Spinal cord (tissue), 9 donors: ENCODE measurements at regions not wholly inside any gene's neighbourhood (a gene's known extent, or its start where the extent isn't known, plus 50 kb on each side); places are given as distances from the start of the nearest gene placed in this dataset.
A peak's percentile ranks its signal among the peaks of the same experiment; 100 is the strongest.
"Not testable (repeated sequence)": the region's sequence is repeated elsewhere in the genome, so short reads cannot be mapped to it uniquely, and the experiment has no call there.

ENCODE experiments used
- DNase-seq, 6 donors: peaks; one replicate each; pipeline versions ENCODE4 v3.0.0 to v3.0.0-alpha.2; 2013 to 2015; ENCODE audit warnings: low spot score in 6 of 6, low read depth in 4 of 6
- H3K27ac ChIP-seq: one replicate; pipeline ENCODE4 v1.5.1; 2013; ENCODE audit warnings: low read depth, low read length, control low read depth
- H3K27me3 ChIP-seq: one replicate; pipeline ENCODE4 v1.6.1; 2013; ENCODE audit warnings: low read length; ENCODE audit not compliant: control insufficient read depth, insufficient read depth
- H3K36me3 ChIP-seq: one replicate; pipeline ENCODE4 v1.6.1; 2013; ENCODE audit warnings: low read length; ENCODE audit not compliant: control insufficient read depth, insufficient read depth
- H3K4me1 ChIP-seq: one replicate; pipeline ENCODE4 v1.6.1; 2013; ENCODE audit warnings: low read length; ENCODE audit not compliant: control insufficient read depth, insufficient read depth
- H3K4me3 ChIP-seq: one replicate; pipeline ENCODE4 v1.5.1; 2013; ENCODE audit warnings: low read depth, low read length, control low read depth
- H3K9me3 ChIP-seq: one replicate; pipeline ENCODE4 v1.6.1; 2013; ENCODE audit warnings: low read length; ENCODE audit not compliant: control insufficient read depth, insufficient read depth
- WGBS: methylation state at CpG from one replicate; pipeline ENCODE4 v1.1.5; 2013; ENCODE audit warnings: missing lambda C conversion rate; ENCODE audit not compliant: insufficient coverage; 5-methylcytosine and 5-hydroxymethylcytosine counted together
- donor health status: healthy.

DNA sequence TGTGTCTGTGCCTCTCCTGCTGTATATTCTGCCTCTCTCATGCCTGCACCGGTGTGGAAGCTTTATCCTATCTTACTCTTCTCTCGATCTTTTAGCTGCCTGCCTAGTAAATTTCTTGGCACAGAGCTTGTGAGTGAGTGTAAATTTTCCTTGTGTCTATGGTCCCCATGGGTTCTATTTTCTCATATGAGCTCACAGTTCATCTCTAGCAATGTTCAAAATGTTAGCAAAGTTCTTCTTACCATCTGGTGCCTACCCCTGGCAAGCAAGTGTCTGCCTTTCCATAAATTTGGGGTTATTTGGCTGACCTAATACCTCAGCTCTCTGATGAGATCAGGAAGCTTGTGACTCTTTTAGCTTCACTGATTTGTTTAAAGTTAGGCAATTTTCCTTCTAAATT, 572.1 kb upstream of the BRINP3 start:
- Histone ChIP-seq H3K9me3 (no peaks in the 10 kb centered on the region), H3K36me3 (no peaks in the 10 kb centered on the region), H3K27me3 (no peaks in the 10 kb centered on the region), H3K4me3 (no peak overlapping the region), H3K4me1 (no peaks in the 10 kb centered on the region), H3K27ac (no peak overlapping the region)
- WGBS, result 80% methylated on average over 1 of the region's 2 CpGs
- DNase-seq, result peak in 3 of 6 donors; percentile 1 to 62 (median 2)

DNA sequence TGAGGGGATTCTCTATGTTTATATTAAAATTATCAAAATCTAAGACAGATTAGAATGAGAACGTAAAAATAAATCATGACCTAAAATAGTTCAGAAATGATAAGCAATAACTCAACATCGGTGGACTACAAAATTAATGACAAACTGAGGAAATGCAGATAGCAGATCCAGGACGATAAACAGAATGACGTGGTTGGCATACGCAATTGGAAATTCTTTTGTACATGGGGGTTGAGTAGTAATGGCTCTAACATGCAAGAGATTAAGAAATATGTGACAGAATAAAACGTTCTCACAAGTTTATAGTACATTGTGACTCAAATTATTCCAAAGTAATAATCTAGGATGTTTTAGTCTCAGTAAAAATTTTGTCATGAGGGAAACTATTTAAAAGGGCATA, 575.2 kb upstream of the BRINP3 start:
- H3K36me3 ChIP-seq, result no peaks in the 10 kb centered on the region
- no peaks in the 10 kb centered on the region for H3K4me1 ChIP-seq
- no peak overlapping the region for H3K27ac ChIP-seq
- no peaks in the 10 kb centered on the region for H3K27me3 ChIP-seq
- WGBS, result 89% methylated on average over 3 of the region's 6 CpGs
- H3K4me3 ChIP-seq, result no peak overlapping the region
- H3K9me3 ChIP-seq, result no peaks in the 10 kb centered on the region
- DNase-seq, result no peak

DNA sequence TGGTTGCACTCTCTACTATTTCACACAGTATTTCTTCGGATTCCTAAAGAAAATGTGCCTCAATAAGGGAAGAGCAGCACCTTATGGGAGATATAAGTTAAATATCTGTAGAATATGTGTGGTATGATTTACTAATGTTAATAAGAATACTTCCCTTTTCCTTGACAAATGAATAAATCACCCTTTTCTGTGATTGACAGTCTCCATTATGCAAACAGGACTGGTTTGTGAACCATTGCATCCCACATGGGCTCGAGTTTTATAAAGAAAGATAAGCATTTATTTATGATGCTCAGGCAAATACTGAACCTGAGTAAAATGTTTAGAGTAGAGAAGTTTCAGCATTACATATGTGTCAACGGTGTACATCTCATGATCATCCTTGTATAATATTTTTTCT, 587.7 kb upstream of the BRINP3 start:
- no CpG with 5 or more reads among the region's 3 CpGs for WGBS
- no peaks in the 10 kb centered on the region for H3K9me3 ChIP-seq
- H3K27ac ChIP-seq, result no peak overlapping the region
- no peak for DNase-seq
- no peak overlapping the region for H3K4me3 ChIP-seq
- no peaks in the 10 kb centered on the region for H3K27me3 ChIP-seq
- H3K4me1 ChIP-seq, result no peaks in the 10 kb centered on the region
- H3K36me3 ChIP-seq, result no peaks in the 10 kb centered on the region

DNA sequence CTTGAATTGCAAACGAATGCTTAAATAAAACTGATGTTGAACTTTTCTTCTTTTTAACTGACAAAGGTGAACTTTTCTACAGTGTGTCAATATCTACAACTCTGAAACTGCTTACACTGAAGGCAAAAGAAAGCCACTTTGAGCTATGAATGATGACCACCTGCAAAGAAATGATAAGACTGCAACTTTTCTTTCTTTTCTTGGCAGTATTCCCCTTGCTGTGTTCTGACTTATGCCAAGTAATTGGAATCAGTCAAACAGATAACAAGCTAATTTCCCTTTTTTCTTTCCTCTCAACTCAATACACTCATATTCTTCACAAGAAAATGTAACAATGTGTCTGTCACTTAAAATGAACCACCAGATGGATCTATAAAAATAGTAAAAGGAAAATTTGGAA, 588.1 kb upstream of the BRINP3 start:
- H3K27ac ChIP-seq, result no peak overlapping the region

DNA sequence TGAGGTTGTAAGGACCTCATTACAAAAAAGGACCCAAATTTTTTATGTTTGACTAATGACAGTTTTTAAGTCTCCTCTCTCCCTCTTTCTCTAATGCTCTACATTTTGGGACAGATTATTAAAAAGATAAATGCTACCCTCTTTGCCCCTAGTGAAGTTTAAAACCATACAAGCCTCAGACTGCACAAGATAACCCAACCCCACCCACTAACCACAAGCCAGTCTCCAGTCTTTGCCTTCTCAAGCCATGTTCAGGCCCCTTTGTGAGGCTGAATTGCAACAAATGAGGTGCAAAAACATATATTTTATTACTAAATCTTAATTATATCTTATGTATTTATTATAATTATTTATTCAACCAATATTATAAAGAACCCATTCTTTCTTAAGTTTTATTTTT, 597.2 kb upstream of the BRINP3 start:
- Histone ChIP-seq H3K27ac (no peak overlapping the region), H3K27me3 (no peaks in the 10 kb centered on the region), H3K4me3 (no peak overlapping the region), H3K9me3 (no peaks in the 10 kb centered on the region), H3K36me3 (no peaks in the 10 kb centered on the region), H3K4me1 (no peaks in the 10 kb centered on the region)
- DNase-seq, result no peak

More for the DNA sequence above, 588.1 kb upstream of the BRINP3 start:
- Histone ChIP-seq H3K36me3 (no peaks in the 10 kb centered on the region), H3K4me3 (no peak overlapping the region), H3K4me1 (no peaks in the 10 kb centered on the region), H3K27me3 (no peaks in the 10 kb centered on the region), H3K9me3 (no peaks in the 10 kb centered on the region)
- no peak for DNase-seq
- no CpG with 5 or more reads among the region's 1 CpG for WGBS

DNA sequence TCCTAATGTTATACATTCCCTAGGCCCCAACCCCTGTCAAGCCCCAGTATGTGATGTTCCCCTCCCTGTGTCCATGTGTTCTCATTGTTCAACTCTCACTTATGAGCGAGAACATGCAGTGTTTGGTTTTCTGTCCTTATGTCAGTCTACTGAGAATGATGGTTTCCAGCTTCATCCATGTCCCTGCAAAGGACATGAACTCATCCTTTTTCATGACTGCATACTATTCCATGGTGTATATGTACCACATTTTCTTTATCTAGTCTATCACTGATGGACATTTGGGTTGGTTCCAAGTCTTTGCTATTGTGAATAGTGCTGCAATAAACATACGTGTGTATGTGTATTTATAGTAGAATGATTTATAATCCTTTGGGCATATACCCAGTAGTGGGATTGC, 605.4 kb upstream of the BRINP3 start:
- WGBS, result 100% methylated on average over 1 of the region's 2 CpGs
- H3K9me3 ChIP-seq, H3K4me3 ChIP-seq, H3K27ac ChIP-seq, H3K36me3 ChIP-seq, H3K4me1 ChIP-seq, H3K27me3 ChIP-seq, DNase-seq: not testable (repeated sequence)

- Histone ChIP-seq H3K27me3 (no peaks in the 10 kb centered on the region), H3K4me1 (no peaks in the 10 kb centered on the region), H3K4me3 (no peak overlapping the region), H3K36me3 (no peaks in the 10 kb centered on the region), H3K9me3 (no peaks in the 10 kb centered on the region), H3K27ac (no peak overlapping the region)
- DNase-seq, result peak in 1 of 6 donors; percentile 50
These were observed 607.5 kb upstream of the BRINP3 start for GRCh38 chr1:191085121-191085520.

DNA sequence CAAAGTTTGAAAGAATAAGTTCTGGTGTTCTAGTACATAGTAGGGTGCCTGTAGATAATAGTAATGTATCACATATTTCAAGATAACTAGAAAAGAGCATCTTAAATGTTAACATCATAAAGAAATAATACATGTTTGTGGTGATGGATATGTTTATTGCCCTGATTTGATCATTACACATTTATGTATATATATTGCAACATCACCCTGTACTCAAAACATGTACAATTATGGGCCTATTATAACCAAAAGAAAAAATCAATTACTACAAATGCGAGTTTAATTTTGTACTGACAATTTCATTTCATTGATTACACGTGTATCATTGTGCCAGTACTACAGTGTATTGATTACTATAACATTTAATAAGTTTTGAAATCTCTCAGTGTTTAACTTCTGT, 609.2 kb upstream of the BRINP3 start:
- no peak overlapping the region for H3K27ac ChIP-seq
- no peaks in the 10 kb centered on the region for H3K27me3 ChIP-seq
- no peaks in the 10 kb centered on the region for H3K9me3 ChIP-seq
- no CpG with 5 or more reads among the region's 2 CpGs for WGBS
- no peaks in the 10 kb centered on the region for H3K36me3 ChIP-seq
- DNase-seq, result no peak
- H3K4me1 ChIP-seq, result no peaks in the 10 kb centered on the region
- no peak overlapping the region for H3K4me3 ChIP-seq

GRCh38 chr1:191096405-191096804, 618.7 kb upstream of the BRINP3 start:
- no peak overlapping the region for H3K4me3 ChIP-seq
- no peaks in the 10 kb centered on the region for H3K9me3 ChIP-seq
- H3K36me3 ChIP-seq, result no peaks in the 10 kb centered on the region
- no peaks in the 10 kb centered on the region for H3K4me1 ChIP-seq
- H3K27ac ChIP-seq, result no peak overlapping the region
- no CpG with 5 or more reads among the region's 1 CpG for WGBS
- no peaks in the 10 kb centered on the region for H3K27me3 ChIP-seq
- DNase-seq, result no peak

- Histone ChIP-seq H3K4me3 (no peak overlapping the region), H3K27ac (no peak overlapping the region), H3K4me1 (no peaks in the 10 kb centered on the region), H3K27me3 (no peaks in the 10 kb centered on the region), H3K36me3 (no peaks in the 10 kb centered on the region), H3K9me3 (no peaks in the 10 kb centered on the region)
- no peak for DNase-seq
- WGBS, result 90% methylated on average over 2 of the region's 4 CpGs
These were observed 622.0 kb upstream of the BRINP3 start for GRCh38 chr1:191099696-191100095.

- Histone ChIP-seq H3K27ac (no peak overlapping the region), H3K36me3 (no peaks in the 10 kb centered on the region), H3K9me3 (no peaks in the 10 kb centered on the region), H3K27me3 (no peaks in the 10 kb centered on the region), H3K4me1 (no peaks in the 10 kb centered on the region), H3K4me3 (no peak overlapping the region)
- DNase-seq, result peak in 1 of 6 donors; percentile 45
- WGBS, result no CpG with 5 or more reads among the region's 3 CpGs
These were observed 624.3 kb upstream of the BRINP3 start for GRCh38 chr1:191101960-191102359.
